ENCODE measurements at regions not wholly inside any gene's neighbourhood (a gene's known extent, or its start where the extent isn't known, plus 50 kb on each side); places are given as distances from the start of the nearest gene placed in this dataset.

- H3K9me3 ChIP-seq (replicated peaks; ENCODE audit: insufficient read depth, low read length): no peaks in the 10 kb centered on the region
- TF ChIP-seq EZH2phosphoT487 (IDR thresholded peaks at IDR 0.05; ENCODE audit: low read length) (no peak), CTCF (IDR thresholded peaks at IDR 0.05; ENCODE audit: low read length) (no peak), EZH2 (optimal IDR thresholded peaks at IDR 0.05; ENCODE audit: low read depth, low read length) (no peak)
- peaks cover 8% of the 10 kb centered on the region; the same call in 1 of the 2 replicates for H3K4me1 ChIP-seq (ENCODE audit: low read length)
- no peak overlapping the region for H3K9ac ChIP-seq (ENCODE audit: low read length)
- H3K4me3 ChIP-seq (ENCODE audit: low read length): no peak overlapping the region
- no peak overlapping the region for H3K27ac ChIP-seq (ENCODE audit: low read length)
- H3K79me2 ChIP-seq (ENCODE audit: low read length): no peaks in the 10 kb centered on the region
- H3K27me3 ChIP-seq (replicated peaks; ENCODE audit: insufficient read depth, low read length): no peaks in the 10 kb centered on the region
- no peak for DNase-seq
- H2AFZ ChIP-seq (ENCODE audit: low read length): no peak overlapping the region
- H3K4me2 ChIP-seq (ENCODE audit: low read depth, low read length): no peak overlapping the region
- H3F3A ChIP-seq (ENCODE audit: insufficient read depth, low read length): no peaks in the 10 kb centered on the region
- H4K20me1 ChIP-seq (ENCODE audit: insufficient read depth, low read length): no peaks in the 10 kb centered on the region
- H3K9me2 ChIP-seq (replicated peaks; ENCODE audit: insufficient read depth, low read length): no peaks in the 10 kb centered on the region; the same call in 1 of the 2 replicates
- no peaks in the 10 kb centered on the region for H3K36me3 ChIP-seq (replicated peaks; ENCODE audit: insufficient read depth, low read length)
These were observed 738.2 kb upstream of the ADGRL4 start for GRCh38 chr1:79744746-79745145.

- Histone ChIP-seq H3K9me2 (replicated peaks; ENCODE audit: insufficient read depth, low read length) (no peaks in the 10 kb centered on the region; the same call in 1 of the 2 replicates), H3K4me1 (ENCODE audit: low read length) (peaks cover 8% of the 10 kb centered on the region; the same call in 1 of the 2 replicates), H2AFZ (ENCODE audit: low read length) (no peak overlapping the region), H3K9me3 (replicated peaks; ENCODE audit: insufficient read depth, low read length) (no peaks in the 10 kb centered on the region), H3K9ac (ENCODE audit: low read length) (no peak overlapping the region), H4K20me1 (ENCODE audit: insufficient read depth, low read length) (no peaks in the 10 kb centered on the region), H3K79me2 (ENCODE audit: low read length) (no peaks in the 10 kb centered on the region), H3K4me2 (ENCODE audit: low read depth, low read length) (peak overlapping the region; percentile 8; the same call in 1 of the 2 replicates), H3K27ac (ENCODE audit: low read length) (no peak overlapping the region), H3K36me3 (replicated peaks; ENCODE audit: insufficient read depth, low read length) (no peaks in the 10 kb centered on the region), H3F3A (ENCODE audit: insufficient read depth, low read length) (no peaks in the 10 kb centered on the region), H3K27me3 (replicated peaks; ENCODE audit: insufficient read depth, low read length) (no peaks in the 10 kb centered on the region), H3K4me3 (ENCODE audit: low read length) (no peak overlapping the region)
- DNase-seq: peak; percentile 23
- TF ChIP-seq CTCF (IDR thresholded peaks at IDR 0.05; ENCODE audit: low read length): no peak
- TF ChIP-seq EZH2 (optimal IDR thresholded peaks at IDR 0.05; ENCODE audit: low read depth, low read length): no peak
- no peak for TF ChIP-seq EZH2phosphoT487 (IDR thresholded peaks at IDR 0.05; ENCODE audit: low read length)
These were observed 735.3 kb upstream of the ADGRL4 start for GRCh38 chr1:79741720-79742421.

GRCh38 chr1:79738101-79738500, 731.6 kb upstream of the ADGRL4 start:
- Histone ChIP-seq H3K4me3 (ENCODE audit: low read length) (no peak overlapping the region), H3K27me3 (replicated peaks; ENCODE audit: insufficient read depth, low read length) (no peaks in the 10 kb centered on the region), H3K9ac (ENCODE audit: low read length) (no peak overlapping the region), H3F3A (ENCODE audit: insufficient read depth, low read length) (no peaks in the 10 kb centered on the region), H3K9me3 (replicated peaks; ENCODE audit: insufficient read depth, low read length) (no peaks in the 10 kb centered on the region), H3K4me2 (ENCODE audit: low read depth, low read length) (no peak overlapping the region), H3K9me2 (replicated peaks; ENCODE audit: insufficient read depth, low read length) (no peaks in the 10 kb centered on the region; the same call in 1 of the 2 replicates), H3K79me2 (ENCODE audit: low read length) (no peaks in the 10 kb centered on the region), H4K20me1 (ENCODE audit: insufficient read depth, low read length) (no peaks in the 10 kb centered on the region), H2AFZ (ENCODE audit: low read length) (no peak overlapping the region), H3K27ac (ENCODE audit: low read length) (no peak overlapping the region), H3K4me1 (ENCODE audit: low read length) (peaks cover 8% of the 10 kb centered on the region; the same call in 1 of the 2 replicates), H3K36me3 (replicated peaks; ENCODE audit: insufficient read depth, low read length) (no peaks in the 10 kb centered on the region)
- no peak for DNase-seq
- no peak for TF ChIP-seq EZH2 (optimal IDR thresholded peaks at IDR 0.05; ENCODE audit: low read depth, low read length)
- no peak for TF ChIP-seq EZH2phosphoT487 (IDR thresholded peaks at IDR 0.05; ENCODE audit: low read length)
- TF ChIP-seq CTCF (IDR thresholded peaks at IDR 0.05; ENCODE audit: low read length): no peak

Measured in MM.1S (cell line).